SH-SY5Y (cell line): ENCODE measurements at regions not wholly inside any gene's neighbourhood (a gene's known extent, or its start where the extent isn't known, plus 50 kb on each side); places are given as distances from the start of the nearest gene placed in this dataset.

ENCODE experiments used
- GATA2 ChIP-seq: IDR thresholded peaks from 2 replicates; pipeline ENCODE4 v1.6.1; 2011; ENCODE audit warnings: mild to moderate bottlenecking, low read depth, low read length
- GATA3 ChIP-seq: IDR thresholded peaks from 2 replicates; pipeline ENCODE4 v1.6.1; 2011; ENCODE audit warnings: low read depth, mild to moderate bottlenecking, low read length, moderate library complexity

DNA sequence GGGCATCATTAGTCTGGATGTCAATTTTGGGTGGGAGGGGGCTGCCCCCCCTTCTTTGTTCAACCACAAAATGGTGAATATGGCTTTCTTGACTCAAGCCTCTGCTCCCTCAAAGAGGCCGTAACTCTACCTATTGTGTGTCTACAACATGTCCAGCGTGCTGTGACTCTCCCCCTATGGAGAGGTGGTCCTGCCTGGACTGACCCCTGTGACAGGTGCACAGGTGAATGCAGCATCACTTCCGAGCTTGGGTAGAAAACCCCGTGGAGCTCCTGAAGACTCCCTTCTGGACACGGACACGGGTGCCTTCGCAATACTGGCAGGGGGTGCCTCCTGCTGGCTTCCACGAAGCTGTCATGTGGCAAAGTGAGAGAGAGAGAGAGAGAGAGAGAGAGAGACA lies 397.8 kb downstream of the GALR1 start:
- TF ChIP-seq GATA3 (no peak), GATA2 (no peak)
